ENCODE measurements at regions not wholly inside any gene's neighbourhood (a gene's known extent, or its start where the extent isn't known, plus 50 kb on each side); places are given as distances from the start of the nearest gene placed in this dataset.

DNA sequence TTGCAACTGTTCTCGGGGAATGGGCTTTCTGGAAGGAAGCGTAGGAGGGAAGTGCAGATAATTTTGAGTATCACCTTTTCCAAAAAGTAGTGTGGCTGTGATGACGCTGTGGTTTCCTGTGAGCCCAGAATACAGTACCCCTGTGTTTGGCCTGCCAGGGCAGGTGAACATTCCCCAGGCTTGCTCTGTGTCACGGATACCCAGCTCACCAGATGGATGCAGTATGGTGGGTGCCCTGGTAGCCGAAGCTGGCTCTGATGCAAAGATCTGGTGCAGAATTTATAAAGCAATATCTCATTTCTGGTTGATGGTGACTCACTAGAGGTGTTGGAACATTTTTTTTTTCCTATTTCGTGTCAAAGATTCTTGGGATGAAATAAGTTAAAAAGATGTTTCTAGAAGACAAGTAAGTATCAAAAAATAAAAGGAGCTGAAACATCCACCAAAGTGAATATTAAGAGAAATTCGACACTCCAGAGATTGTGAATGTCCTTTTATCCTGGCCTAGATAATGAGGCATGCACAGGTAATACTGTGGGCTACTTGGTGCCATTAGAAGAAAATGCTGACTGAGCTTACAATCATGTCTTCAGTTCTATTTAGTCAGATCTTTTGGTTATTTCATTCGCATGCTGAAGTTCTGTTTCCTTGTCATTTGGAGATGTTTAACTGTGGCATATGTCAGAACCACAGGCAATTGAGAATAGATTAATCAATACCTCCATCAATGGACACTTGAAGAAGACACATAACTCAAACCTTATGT is 200.1 kb downstream of the GADD45G start:
- Histone ChIP-seq H3K27me3 (no peaks in the 10 kb centered on the region), H3K27ac (no peak overlapping the region), H3K4me3 (no peak overlapping the region), H3K9me3 (no peaks in the 10 kb centered on the region), H3K36me3 (ENCODE audit: low read depth, missing control alignments) (no peaks in the 10 kb centered on the region), H3K4me1 (peaks cover 28% of the 10 kb centered on the region)
- intact Hi-C loops (cut with DNase I; ENCODE audit: low total_unique reads): no loop called here
- 80 to 89% methylated on average over 8 of the region's 8 CpGs for WGBS, 2 donors
- DNase-seq: no peak
- TF ChIP-seq CTCF (IDR thresholded peaks at IDR 0.05): no peak
- no peak for TF ChIP-seq POLR2A (IDR thresholded peaks at IDR 0.05)

- Histone ChIP-seq H3K36me3 (ENCODE audit: low read depth, missing control alignments) (no peaks in the 10 kb centered on the region), H3K27me3 (no peaks in the 10 kb centered on the region), H3K4me1 (peaks cover 28% of the 10 kb centered on the region), H3K4me3 (no peak overlapping the region), H3K27ac (no peak overlapping the region), H3K9me3 (no peaks in the 10 kb centered on the region)
- 84 to 85% methylated on average over 10 of the region's 10 CpGs for WGBS, 2 donors
- no peak for DNase-seq
- intact Hi-C loops (cut with DNase I; ENCODE audit: low total_unique reads): no loop called here
- TF ChIP-seq POLR2A (IDR thresholded peaks at IDR 0.05) (no peak), CTCF (IDR thresholded peaks at IDR 0.05) (no peak)
These were observed 200.9 kb downstream of the GADD45G start for GRCh38 chr9:89805571-89806292.

- H3K4me3 ChIP-seq: no peak overlapping the region
- intact Hi-C loops (cut with DNase I; ENCODE audit: low total_unique reads): no loop called here
- no peak overlapping the region for H3K27ac ChIP-seq
- H3K36me3 ChIP-seq (ENCODE audit: low read depth, missing control alignments): no peaks in the 10 kb centered on the region
- H3K9me3 ChIP-seq: no peaks in the 10 kb centered on the region
- H3K27me3 ChIP-seq: no peaks in the 10 kb centered on the region
- WGBS, 2 donors: 93 to 97% methylated on average over 4 of the region's 4 CpGs
- peak; percentile 7 for DNase-seq
- TF ChIP-seq POLR2A (IDR thresholded peaks at IDR 0.05) (no peak), CTCF (IDR thresholded peaks at IDR 0.05) (no peak)
- peaks cover 27% of the 10 kb centered on the region for H3K4me1 ChIP-seq
These were observed 201.7 kb downstream of the GADD45G start for GRCh38 chr9:89806371-89807100.

DNA sequence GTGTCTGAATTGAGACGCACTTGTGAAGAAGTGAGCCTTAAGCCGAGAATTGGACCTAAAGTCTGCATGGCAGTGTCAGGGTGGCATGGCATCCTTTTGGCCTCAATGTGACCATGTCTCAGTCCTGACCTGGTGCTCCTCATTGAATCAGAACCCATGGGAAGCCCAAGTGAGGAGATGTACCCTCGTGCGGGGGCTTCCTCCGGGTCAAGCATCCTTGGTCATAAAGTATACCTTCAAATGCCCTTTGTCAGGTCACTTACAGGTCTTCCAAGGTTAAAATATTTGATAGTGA is 202.2 kb downstream of the GADD45G start:
- H3K27ac ChIP-seq: no peak overlapping the region
- WGBS, 2 donors: 96% methylated on average over 5 of the region's 5 CpGs
- peaks cover 21% of the 10 kb centered on the region for H3K4me1 ChIP-seq
- no peaks in the 10 kb centered on the region for H3K9me3 ChIP-seq
- no peaks in the 10 kb centered on the region for H3K27me3 ChIP-seq
- no peak overlapping the region for H3K4me3 ChIP-seq
- intact Hi-C loops (cut with DNase I; ENCODE audit: low total_unique reads): no loop called here
- H3K36me3 ChIP-seq (ENCODE audit: low read depth, missing control alignments): no peaks in the 10 kb centered on the region
- TF ChIP-seq CTCF (IDR thresholded peaks at IDR 0.05): no peak
- no peak for TF ChIP-seq POLR2A (IDR thresholded peaks at IDR 0.05)
- DNase-seq: peak; percentile 4

Data from testis (tissue), 2 donors.